ENCODE measurements at regions not wholly inside any gene's neighbourhood (a gene's known extent, or its start where the extent isn't known, plus 50 kb on each side); places are given as distances from the start of the nearest gene placed in this dataset.

DNA sequence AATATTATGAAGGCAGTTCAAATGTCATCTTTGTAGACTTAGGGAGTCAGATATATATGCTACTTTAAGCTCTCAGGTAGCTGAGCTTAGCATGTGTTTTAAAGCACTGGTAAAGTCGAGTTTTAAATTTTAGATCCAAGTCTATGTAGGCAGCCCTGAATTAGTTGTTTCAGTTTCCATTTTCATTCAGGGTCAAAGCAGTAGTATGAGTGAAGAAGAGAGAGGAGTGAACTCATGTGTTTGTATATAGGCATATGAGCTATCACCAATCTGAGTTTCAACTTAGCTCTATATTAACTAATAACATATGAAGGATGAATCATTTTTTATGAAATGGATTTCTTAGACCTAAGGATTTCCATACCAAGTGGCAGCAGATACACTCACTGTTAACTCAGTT is 1353.4 kb downstream of the FSTL5 start:
- H3K9me3 ChIP-seq (ENCODE audit: insufficient read depth, low read depth, low read length): no peaks in the 10 kb centered on the region
- H2BK12ac ChIP-seq (ENCODE audit: low read length): no peak overlapping the region
- no CpG with 5 or more reads among the region's 1 CpG for WGBS (ENCODE audit: extremely low coverage, insufficient coverage, insufficient read length)
- H3K18ac ChIP-seq (ENCODE audit: low read length): no peak overlapping the region
- no peak overlapping the region for H3K23ac ChIP-seq (ENCODE audit: low read length)
- H3K4me2 ChIP-seq (ENCODE audit: low read length): no peak overlapping the region
- no peaks in the 10 kb centered on the region for H3K4me1 ChIP-seq (ENCODE audit: control insufficient read depth in 1 of 2, insufficient read depth in 2 of 2, low read length in 2 of 2)
- H3K9ac ChIP-seq (ENCODE audit: low read length): no peak overlapping the region
- no peak overlapping the region for H2AK5ac ChIP-seq (ENCODE audit: low read length)
- no peak overlapping the region for H3K4me3 ChIP-seq (ENCODE audit: low read depth, low read length)
- no peaks in the 10 kb centered on the region for H3K36me3 ChIP-seq (ENCODE audit: control insufficient read depth in 1 of 2, insufficient read depth in 2 of 2, low read length in 2 of 2)
- H2BK120ac ChIP-seq (ENCODE audit: insufficient read depth, low read length, poor library complexity): no peak overlapping the region
- no peak overlapping the region for H3K14ac ChIP-seq (ENCODE audit: low read length)
- H3K79me1 ChIP-seq (ENCODE audit: low read length): no peaks in the 10 kb centered on the region
- no peak overlapping the region for H2BK5ac ChIP-seq (ENCODE audit: low read depth, low read length, poor library complexity)
- H4K12ac ChIP-seq (ENCODE audit: low read depth, low read length): no peak overlapping the region
- no peaks in the 10 kb centered on the region for H3K27me3 ChIP-seq (ENCODE audit: insufficient read depth, low read length)
- H3K4ac ChIP-seq (ENCODE audit: low read depth, low read length): no peak overlapping the region
- H3K79me2 ChIP-seq (ENCODE audit: control insufficient read depth, insufficient read depth, low read length, poor library complexity): no peaks in the 10 kb centered on the region
- H2AFZ ChIP-seq (ENCODE audit: insufficient read depth, low read length, poor library complexity): no peak overlapping the region
- no peak for DNase-seq
- H3K27ac ChIP-seq (ENCODE audit: low read depth, low read length): no peak overlapping the region
- H4K8ac ChIP-seq (ENCODE audit: low read depth, low read length): no peak overlapping the region
- H4K91ac ChIP-seq (ENCODE audit: low read depth, low read length): no peak overlapping the region

DNA sequence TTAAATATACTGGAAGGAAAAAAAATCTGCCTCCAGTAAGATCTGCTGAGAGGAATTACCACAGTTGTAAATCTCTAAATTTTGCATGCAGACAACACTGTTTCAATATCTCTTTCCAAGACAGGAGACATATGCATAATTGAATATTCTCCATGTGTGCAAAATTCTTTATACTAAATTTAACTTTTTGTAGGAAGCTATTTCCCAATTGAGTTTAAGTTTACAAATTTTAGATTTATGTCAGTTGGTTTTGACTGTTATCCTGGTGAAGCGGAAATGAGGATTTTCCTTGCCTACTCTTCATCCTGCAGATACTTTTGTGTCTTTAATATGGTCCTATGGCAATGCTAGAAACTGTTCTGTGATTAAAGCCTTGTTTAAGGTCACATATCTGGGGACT is 1352.9 kb downstream of the FSTL5 start:
- Histone ChIP-seq H3K4me2 (ENCODE audit: low read length) (no peak overlapping the region), H3K9ac (ENCODE audit: low read length) (no peak overlapping the region), H3K9me3 (ENCODE audit: insufficient read depth, low read depth, low read length) (no peaks in the 10 kb centered on the region), H2BK120ac (ENCODE audit: insufficient read depth, low read length, poor library complexity) (no peak overlapping the region), H3K23ac (ENCODE audit: low read length) (no peak overlapping the region), H3K79me2 (ENCODE audit: control insufficient read depth, insufficient read depth, low read length, poor library complexity) (no peaks in the 10 kb centered on the region), H3K4me1 (ENCODE audit: control insufficient read depth in 1 of 2, insufficient read depth in 2 of 2, low read length in 2 of 2) (no peaks in the 10 kb centered on the region), H2BK12ac (ENCODE audit: low read length) (no peak overlapping the region), H3K27ac (ENCODE audit: low read depth, low read length) (no peak overlapping the region), H4K12ac (ENCODE audit: low read depth, low read length) (no peak overlapping the region), H3K4me3 (ENCODE audit: low read depth, low read length) (no peak overlapping the region), H3K14ac (ENCODE audit: low read length) (no peak overlapping the region), H2AK5ac (ENCODE audit: low read length) (no peak overlapping the region), H4K8ac (ENCODE audit: low read depth, low read length) (no peak overlapping the region), H2AFZ (ENCODE audit: insufficient read depth, low read length, poor library complexity) (no peak overlapping the region), H3K27me3 (ENCODE audit: insufficient read depth, low read length) (no peaks in the 10 kb centered on the region), H3K18ac (ENCODE audit: low read length) (no peak overlapping the region), H3K4ac (ENCODE audit: low read depth, low read length) (no peak overlapping the region), H4K91ac (ENCODE audit: low read depth, low read length) (no peak overlapping the region), H2BK5ac (ENCODE audit: low read depth, low read length, poor library complexity) (no peak overlapping the region), H3K36me3 (ENCODE audit: control insufficient read depth in 1 of 2, insufficient read depth in 2 of 2, low read length in 2 of 2) (no peaks in the 10 kb centered on the region), H3K79me1 (ENCODE audit: low read length) (no peaks in the 10 kb centered on the region)
- DNase-seq: no peak
- WGBS (ENCODE audit: extremely low coverage, insufficient coverage, insufficient read length): no CpG with 5 or more reads among the region's 1 CpG

DNA sequence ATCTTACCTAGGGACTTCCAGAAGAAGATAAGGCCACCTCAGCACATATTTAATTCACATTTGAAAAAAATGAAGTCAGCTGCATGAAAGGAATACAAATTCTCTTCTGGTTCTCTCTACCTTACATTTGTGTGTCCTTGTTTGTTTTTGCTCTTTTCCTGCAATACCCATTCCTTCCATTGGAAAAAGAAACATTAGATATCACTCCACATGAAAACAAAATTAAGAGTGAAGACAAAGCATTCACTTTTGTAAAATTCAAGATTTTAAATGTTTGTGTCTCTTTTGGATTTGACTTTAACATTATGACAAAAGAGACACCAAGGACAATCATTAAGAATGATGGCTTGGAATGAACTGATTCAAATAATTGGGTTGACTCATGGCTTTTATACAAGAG is 1351.8 kb downstream of the FSTL5 start:
- H3K79me1 ChIP-seq (ENCODE audit: low read length): no peaks in the 10 kb centered on the region
- DNase-seq: no peak
- H3K4me1 ChIP-seq (ENCODE audit: control insufficient read depth in 1 of 2, insufficient read depth in 2 of 2, low read length in 2 of 2): no peaks in the 10 kb centered on the region
- no peak overlapping the region for H2BK5ac ChIP-seq (ENCODE audit: low read depth, low read length, poor library complexity)
- H3K4me3 ChIP-seq (ENCODE audit: low read depth, low read length): no peak overlapping the region
- no peak overlapping the region for H3K18ac ChIP-seq (ENCODE audit: low read length)
- H3K9ac ChIP-seq (ENCODE audit: low read length): no peak overlapping the region
- H2AK5ac ChIP-seq (ENCODE audit: low read length): no peak overlapping the region
- H2BK120ac ChIP-seq (ENCODE audit: insufficient read depth, low read length, poor library complexity): no peak overlapping the region
- H3K9me3 ChIP-seq (ENCODE audit: insufficient read depth, low read depth, low read length): no peaks in the 10 kb centered on the region
- no peaks in the 10 kb centered on the region for H3K79me2 ChIP-seq (ENCODE audit: control insufficient read depth, insufficient read depth, low read length, poor library complexity)
- H3K4ac ChIP-seq (ENCODE audit: low read depth, low read length): no peak overlapping the region
- H3K23ac ChIP-seq (ENCODE audit: low read length): no peak overlapping the region
- H4K91ac ChIP-seq (ENCODE audit: low read depth, low read length): no peak overlapping the region
- H3K4me2 ChIP-seq (ENCODE audit: low read length): no peak overlapping the region
- no peak overlapping the region for H3K14ac ChIP-seq (ENCODE audit: low read length)
- H3K27ac ChIP-seq (ENCODE audit: low read depth, low read length): no peak overlapping the region
- H4K8ac ChIP-seq (ENCODE audit: low read depth, low read length): no peak overlapping the region
- no peak overlapping the region for H2BK12ac ChIP-seq (ENCODE audit: low read length)
- H3K36me3 ChIP-seq (ENCODE audit: control insufficient read depth in 1 of 2, insufficient read depth in 2 of 2, low read length in 2 of 2): no peaks in the 10 kb centered on the region
- no peaks in the 10 kb centered on the region for H3K27me3 ChIP-seq (ENCODE audit: insufficient read depth, low read length)
- no peak overlapping the region for H4K12ac ChIP-seq (ENCODE audit: low read depth, low read length)
- H2AFZ ChIP-seq (ENCODE audit: insufficient read depth, low read length, poor library complexity): no peak overlapping the region

DNA sequence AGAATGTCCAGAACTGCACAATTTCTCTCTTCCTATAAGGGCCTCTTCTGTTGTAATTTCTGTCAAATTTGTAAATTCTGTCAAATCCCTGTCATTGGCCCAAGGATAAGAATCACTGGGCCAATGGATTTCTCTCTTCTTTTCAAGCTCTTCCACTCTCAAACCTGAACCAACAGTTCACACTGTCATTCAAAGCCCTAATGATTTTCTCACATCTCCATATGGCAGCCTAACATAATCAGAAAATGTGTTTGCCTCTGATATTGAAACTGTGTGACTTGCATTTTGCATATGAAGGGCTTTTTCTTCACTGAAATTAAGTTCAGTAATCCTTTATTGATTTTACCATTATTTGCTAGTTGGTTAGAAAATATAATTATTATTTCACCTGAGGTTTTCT is 1349.1 kb downstream of the FSTL5 start:
- no peak for DNase-seq
- H3K36me3 ChIP-seq (ENCODE audit: control insufficient read depth in 1 of 2, insufficient read depth in 2 of 2, low read length in 2 of 2): no peaks in the 10 kb centered on the region
- no peaks in the 10 kb centered on the region for H3K79me1 ChIP-seq (ENCODE audit: low read length)
- no peak overlapping the region for H3K27ac ChIP-seq (ENCODE audit: low read depth, low read length)
- H2BK12ac ChIP-seq (ENCODE audit: low read length): no peak overlapping the region
- H3K79me2 ChIP-seq (ENCODE audit: control insufficient read depth, insufficient read depth, low read length, poor library complexity): no peaks in the 10 kb centered on the region
- no peak overlapping the region for H4K12ac ChIP-seq (ENCODE audit: low read depth, low read length)
- H3K4me2 ChIP-seq (ENCODE audit: low read length): no peak overlapping the region
- no peak overlapping the region for H3K23ac ChIP-seq (ENCODE audit: low read length)
- H3K4me1 ChIP-seq (ENCODE audit: control insufficient read depth in 1 of 2, insufficient read depth in 2 of 2, low read length in 2 of 2): peaks cover 0 to 2% of the 10 kb centered on the region in 2 experiments
- H3K18ac ChIP-seq (ENCODE audit: low read length): no peak overlapping the region
- H2BK120ac ChIP-seq (ENCODE audit: insufficient read depth, low read length, poor library complexity): no peak overlapping the region
- H3K9me3 ChIP-seq (ENCODE audit: insufficient read depth, low read depth, low read length): no peaks in the 10 kb centered on the region
- H4K8ac ChIP-seq (ENCODE audit: low read depth, low read length): no peak overlapping the region
- H3K4me3 ChIP-seq (ENCODE audit: low read depth, low read length): no peak overlapping the region
- H2BK5ac ChIP-seq (ENCODE audit: low read depth, low read length, poor library complexity): no peak overlapping the region
- H3K9ac ChIP-seq (ENCODE audit: low read length): no peak overlapping the region
- H2AFZ ChIP-seq (ENCODE audit: insufficient read depth, low read length, poor library complexity): no peak overlapping the region
- H3K27me3 ChIP-seq (ENCODE audit: insufficient read depth, low read length): no peaks in the 10 kb centered on the region
- H4K91ac ChIP-seq (ENCODE audit: low read depth, low read length): no peak overlapping the region
- H3K4ac ChIP-seq (ENCODE audit: low read depth, low read length): no peak overlapping the region
- H2AK5ac ChIP-seq (ENCODE audit: low read length): no peak overlapping the region
- H3K14ac ChIP-seq (ENCODE audit: low read length): no peak overlapping the region

DNA sequence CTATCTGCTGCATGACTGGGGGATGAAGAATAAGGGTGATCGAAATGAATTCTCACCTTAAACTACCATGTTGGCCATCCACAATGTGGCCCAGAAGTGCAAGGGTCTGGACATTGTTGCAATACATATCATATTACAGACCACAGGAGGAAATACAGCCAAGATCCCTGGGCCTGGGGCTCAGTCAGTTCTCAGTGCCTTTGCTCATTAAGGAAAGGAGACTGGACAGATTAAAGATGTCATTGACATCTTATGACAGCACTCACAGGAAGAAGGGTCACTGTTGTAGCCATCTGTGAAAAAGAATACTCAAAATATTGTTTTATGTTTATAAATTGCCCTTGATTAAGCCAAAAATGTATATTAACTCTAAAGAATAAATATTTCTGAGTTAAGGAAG is 1345.2 kb downstream of the FSTL5 start:
- no peak overlapping the region for H3K4me2 ChIP-seq (ENCODE audit: low read length)
- H2BK5ac ChIP-seq (ENCODE audit: low read depth, low read length, poor library complexity): no peak overlapping the region
- no peak overlapping the region for H4K91ac ChIP-seq (ENCODE audit: low read depth, low read length)
- H3K23ac ChIP-seq (ENCODE audit: low read length): no peak overlapping the region
- WGBS (ENCODE audit: extremely low coverage, insufficient coverage, insufficient read length): no CpG with 5 or more reads among the region's 1 CpG
- H2AK5ac ChIP-seq (ENCODE audit: low read length): no peak overlapping the region
- H2BK120ac ChIP-seq (ENCODE audit: insufficient read depth, low read length, poor library complexity): no peak overlapping the region
- no peaks in the 10 kb centered on the region for H3K36me3 ChIP-seq (ENCODE audit: control insufficient read depth in 1 of 2, insufficient read depth in 2 of 2, low read length in 2 of 2)
- H3K18ac ChIP-seq (ENCODE audit: low read length): no peak overlapping the region
- H3K79me2 ChIP-seq (ENCODE audit: control insufficient read depth, insufficient read depth, low read length, poor library complexity): no peaks in the 10 kb centered on the region
- no peaks in the 10 kb centered on the region for H3K79me1 ChIP-seq (ENCODE audit: low read length)
- no peak for DNase-seq
- no peak overlapping the region for H3K27ac ChIP-seq (ENCODE audit: low read depth, low read length)
- H3K4me3 ChIP-seq (ENCODE audit: low read depth, low read length): no peak overlapping the region
- no peak overlapping the region for H3K9ac ChIP-seq (ENCODE audit: low read length)
- H3K9me3 ChIP-seq (ENCODE audit: insufficient read depth, low read depth, low read length): no peaks in the 10 kb centered on the region
- peaks cover 0 to 2% of the 10 kb centered on the region in 2 experiments for H3K4me1 ChIP-seq (ENCODE audit: control insufficient read depth in 1 of 2, insufficient read depth in 2 of 2, low read length in 2 of 2)
- H3K27me3 ChIP-seq (ENCODE audit: insufficient read depth, low read length): no peaks in the 10 kb centered on the region
- H2AFZ ChIP-seq (ENCODE audit: insufficient read depth, low read length, poor library complexity): no peak overlapping the region
- no peak overlapping the region for H2BK12ac ChIP-seq (ENCODE audit: low read length)
- no peak overlapping the region for H4K12ac ChIP-seq (ENCODE audit: low read depth, low read length)
- H3K4ac ChIP-seq (ENCODE audit: low read depth, low read length): no peak overlapping the region
- H4K8ac ChIP-seq (ENCODE audit: low read depth, low read length): no peak overlapping the region
- H3K14ac ChIP-seq (ENCODE audit: low read length): no peak overlapping the region
